Right lobe of liver (tissue), 4 donors: ENCODE measurements at regions not wholly inside any gene's neighbourhood (a gene's known extent, or its start where the extent isn't known, plus 50 kb on each side); places are given as distances from the start of the nearest gene placed in this dataset.

Experiments
- CTCF ChIP-seq, 4 donors: fragments of 200-600 bp in 3 of 4; fragments of 450-650 bp in 1 of 4; IDR thresholded peaks; one replicate each; pipeline versions ENCODE4 v1.5.1 to v1.8.0; 2016 to 2022; ENCODE audit warnings: antibody characterized with exemption in 4 of 4, mild to moderate bottlenecking in 2 of 4
- POLR2A ChIP-seq: fragments of 450-650 bp; IDR thresholded peaks from one replicate; pipeline ENCODE4 v1.6.1; 2017; ENCODE audit warnings: antibody characterized with exemption, mild to moderate bottlenecking
- donor health status: DM: no; HTN: no; CAD: no.
- donor health status: DM: no; HTN: no; CAD: no.
- donor health status: DM: no; HTN: yes; CAD: no.

GRCh38 chr2:181784556-181784955 lies 104.2 kb upstream of the NEUROD1 start:
- TF ChIP-seq POLR2A: no peak
- no peak for TF ChIP-seq CTCF (IDR thresholded peaks at IDR 0.05)
